Endodermal cell (in vitro differentiated cells): ENCODE measurements at regions not wholly inside any gene's neighbourhood (a gene's known extent, or its start where the extent isn't known, plus 50 kb on each side); places are given as distances from the start of the nearest gene placed in this dataset.
A peak's percentile ranks its signal among the peaks of the same experiment; 100 is the strongest.

ENCODE experiments used
- DNase-seq: peaks from one replicate; pipeline ENCODE4 v3.0.0-alpha.2; 2017
- H3K27ac ChIP-seq: 2 replicates; pipeline ENCODE4 v1.5.1; 2013; ENCODE audit warnings: mild to moderate bottlenecking, low read depth, low read length, moderate library complexity
- H3K27me3 ChIP-seq: 2 replicates; pipeline ENCODE4 v1.6.1; 2013; ENCODE audit warnings: mild to moderate bottlenecking, low read length, moderate library complexity; ENCODE audit not compliant: insufficient read depth, control insufficient read depth, poor library complexity, severe bottlenecking
- H3K36me3 ChIP-seq: 2 replicates; pipeline ENCODE4 v1.7.0; 2013; ENCODE audit warnings: mild to moderate bottlenecking, low read length, moderate library complexity; ENCODE audit not compliant: control insufficient read depth, insufficient read depth
- H3K4me1 ChIP-seq: one replicate; pipeline ENCODE4 v1.7.0; 2013; ENCODE audit warnings: low read length; ENCODE audit not compliant: control insufficient read depth, insufficient read depth
- H3K4me3 ChIP-seq: 2 replicates; pipeline ENCODE4 v1.5.1; 2013; ENCODE audit warnings: mild to moderate bottlenecking, low read length, moderate library complexity
- H3K9ac ChIP-seq: 2 replicates; pipeline ENCODE4 v1.6.1; 2013; ENCODE audit warnings: mild to moderate bottlenecking, low read length, moderate library complexity; ENCODE audit not compliant: poor library complexity, severe bottlenecking; ENCODE audit errors: extremely low read depth
- H3K9me3 ChIP-seq: 2 replicates; pipeline ENCODE4 v1.6.1; 2013; ENCODE audit warnings: mild to moderate bottlenecking, low read length, moderate library complexity; ENCODE audit not compliant: control insufficient read depth
- H3K27ac Mint-ChIP-seq: 2 replicates; pipeline ENCODE4 v1.8.0; 2020; ENCODE audit warnings: mixed read lengths
- H3K27me3 Mint-ChIP-seq: 2 replicates; pipeline ENCODE4 v1.8.0; 2021; ENCODE audit warnings: mild to moderate bottlenecking, mixed read lengths; ENCODE audit not compliant: insufficient read depth
- H3K36me3 Mint-ChIP-seq: 2 replicates; pipeline ENCODE4 v1.8.0; 2020; ENCODE audit warnings: low read depth, mixed read lengths
- H3K4me1 Mint-ChIP-seq: 2 replicates; pipeline ENCODE4 v1.8.0; 2020; ENCODE audit warnings: mixed read lengths
- H3K4me3 Mint-ChIP-seq: 2 replicates; pipeline ENCODE4 v1.8.0; 2020; ENCODE audit warnings: mild to moderate bottlenecking, moderate library complexity, mixed read lengths
- H3K9me3 Mint-ChIP-seq: 2 replicates; pipeline ENCODE4 v1.8.0; 2020; ENCODE audit warnings: mild to moderate bottlenecking, mixed read lengths
- CTCF ChIP-seq: fragments of 200-600 bp; sonication (generic); conservative IDR thresholded peaks from 2 replicates; pipeline ENCODE4 v1.5.0; 2021; ENCODE audit warnings: antibody characterized with exemption, mild to moderate bottlenecking
- WGBS, 2 experiments: methylation state at CpG; one replicate each; pipeline versions ENCODE4 v1.1.5 to v1.1.7; 2013; ENCODE audit warnings: missing lambda C conversion rate in 2 of 2, mixed read lengths in 1 of 2; ENCODE audit not compliant: insufficient coverage in 1 of 2, insufficient read length in 1 of 2; 5-methylcytosine and 5-hydroxymethylcytosine counted together

- no peak for TF ChIP-seq CTCF
- no peaks in the 10 kb centered on the region for H3K36me3 ChIP-seq
- H3K27me3 ChIP-seq, result no peaks in the 10 kb centered on the region
- no peak overlapping the region for H3K9ac ChIP-seq
- Mint-ChIP-seq H3K9me3 (peaks cover 26% of the 10 kb centered on the region), H3K36me3 (no peaks in the 10 kb centered on the region), H3K4me3 (no peak overlapping the region), H3K27ac (no peak overlapping the region), H3K4me1 (peaks cover 4% of the 10 kb centered on the region), H3K27me3 (peaks cover 2% of the 10 kb centered on the region)
- 90 to 93% methylated on average over 6 to 8 of the region's 8 CpGs for WGBS, 2 experiments
- H3K9me3 ChIP-seq, result peaks cover 29% of the 10 kb centered on the region
- peaks cover 4% of the 10 kb centered on the region for H3K4me1 ChIP-seq
- H3K4me3 ChIP-seq, result peak overlapping the region; percentile 65
- peak; percentile 45 for DNase-seq
- H3K27ac ChIP-seq, result no peak overlapping the region
Observed at GRCh38 chr22:48234011-48234410, 1471.6 kb downstream of the TBC1D22A start.

GRCh38 chr22:48233586-48233985, 1471.1 kb downstream of the TBC1D22A start:
- H3K27me3 ChIP-seq, result no peaks in the 10 kb centered on the region
- H3K4me3 ChIP-seq, result peak overlapping the region; percentile 65
- peaks cover under 1% of the 10 kb centered on the region for H3K4me1 ChIP-seq
- no peak overlapping the region for H3K27ac ChIP-seq
- Mint-ChIP-seq H3K27me3 (peaks cover 2% of the 10 kb centered on the region), H3K27ac (no peak overlapping the region), H3K4me3 (no peak overlapping the region), H3K4me1 (no peaks in the 10 kb centered on the region), H3K36me3 (no peaks in the 10 kb centered on the region), H3K9me3 (peaks cover 26% of the 10 kb centered on the region)
- no peak overlapping the region for H3K9ac ChIP-seq
- H3K9me3 ChIP-seq, result peaks cover 29% of the 10 kb centered on the region
- H3K36me3 ChIP-seq, result no peaks in the 10 kb centered on the region
- no peak for TF ChIP-seq CTCF
- no peak for DNase-seq
- WGBS, 2 experiments, result 80% methylated on average over 1 of the region's 1 CpG; no CpG with 5 or more reads in 1 of the 2 experiments

GRCh38 chr22:48228468-48228867, 1466.0 kb downstream of the TBC1D22A start:
- no peaks in the 10 kb centered on the region for H3K36me3 ChIP-seq
- Mint-ChIP-seq H3K4me3 (no peak overlapping the region), H3K27me3 (peaks cover 3% of the 10 kb centered on the region), H3K9me3 (peaks cover 20% of the 10 kb centered on the region), H3K36me3 (no peaks in the 10 kb centered on the region), H3K27ac (no peak overlapping the region), H3K4me1 (no peaks in the 10 kb centered on the region)
- H3K4me1 ChIP-seq, result no peaks in the 10 kb centered on the region
- H3K9ac ChIP-seq, result no peak overlapping the region
- TF ChIP-seq CTCF, result no peak
- peaks cover 21% of the 10 kb centered on the region for H3K9me3 ChIP-seq
- H3K27ac ChIP-seq, result no peak overlapping the region
- 92 to 94% methylated on average over 2 to 5 of the region's 5 CpGs for WGBS, 2 experiments
- H3K27me3 ChIP-seq, result no peaks in the 10 kb centered on the region
- DNase-seq, result no peak
- H3K4me3 ChIP-seq, result no peak overlapping the region
